Psoas muscle (tissue), 7 donors: ENCODE measurements at regions not wholly inside any gene's neighbourhood (a gene's known extent, or its start where the extent isn't known, plus 50 kb on each side); places are given as distances from the start of the nearest gene placed in this dataset.

Source experiments
- ATAC-seq, 4 donors: fragments of 200-7000 bp; cut with Tn5 transposase; one replicate each; pipeline ENCODE4 v1.9.1; 2020; ENCODE audit warnings: moderate library complexity in 3 of 4, mild to moderate bottlenecking in 2 of 4
- DNase-seq, 2 donors: peaks; one replicate each; pipeline ENCODE4 v3.0.0-alpha.2; 2020
- H3K27ac ChIP-seq: fragments of 200-600 bp; one replicate; pipeline ENCODE4 v1.8.0; 2022
- H3K27me3 ChIP-seq, 3 donors: fragments of 200-600 bp in 1 of 3; one replicate each; pipeline versions ENCODE4 v1.6.1 to v1.8.0; 2013 to 2022; ENCODE audit warnings: low read length in 2 of 3, mild to moderate bottlenecking in 2 of 3, moderate library complexity in 1 of 3; ENCODE audit not compliant: insufficient read depth in 3 of 3
- H3K36me3 ChIP-seq, 2 donors: fragments of 200-600 bp in 1 of 2; one replicate each; pipeline versions ENCODE4 v1.6.1 to v1.8.0; 2013 to 2022; ENCODE audit warnings: low read depth in 1 of 2, mild to moderate bottlenecking in 1 of 2, moderate library complexity in 1 of 2; ENCODE audit not compliant: insufficient read depth in 1 of 2
- H3K4me1 ChIP-seq: fragments of 200-600 bp; one replicate; pipeline ENCODE4 v1.8.0; 2022
- H3K4me3 ChIP-seq: fragments of 200-600 bp; one replicate; pipeline ENCODE4 v1.8.0; 2022; ENCODE audit warnings: mild to moderate bottlenecking
- H3K9me3 ChIP-seq: fragments of 200-600 bp; one replicate; pipeline ENCODE4 v1.8.0; 2022
- WGBS, 3 donors: extraction: QIAGEN DNeasy Blood & Tissue Kit; methylation state at CpG; one replicate each; pipeline versions ENCODE4 v1.1.6 to v1.1.7; 2013; 5-methylcytosine and 5-hydroxymethylcytosine counted together
- intact Hi-C, 2 donors: fragments of 100-400 bp; cut with DNase I; formaldehyde crosslinking; loops; one replicate each; pipeline versions ENCODE4 v1.11.0 to v1.14.2; 2022
- TF ChIP-seq, protein P1 (sequence below): fragments of 200-600 bp; IDR thresholded peaks from one replicate; pipeline ENCODE4 v1.8.0; 2022; ENCODE audit warnings: antibody characterized with exemption
- donor health status: healthy with polysubstance abuse.
- donor health status: DM: no; HTN: no; CAD: no; lungs with moderate emphysema.
- donor health status: Bipolar disorder and iron deficiency.
- donor health status: healthy.
- donor health status: DM: yes; HTN: yes; CAD: no.
- donor health status: DM: no; HTN: no; CAD: no.
- donor health status: DM: yes; HTN: yes; CAD: no.

DNA sequence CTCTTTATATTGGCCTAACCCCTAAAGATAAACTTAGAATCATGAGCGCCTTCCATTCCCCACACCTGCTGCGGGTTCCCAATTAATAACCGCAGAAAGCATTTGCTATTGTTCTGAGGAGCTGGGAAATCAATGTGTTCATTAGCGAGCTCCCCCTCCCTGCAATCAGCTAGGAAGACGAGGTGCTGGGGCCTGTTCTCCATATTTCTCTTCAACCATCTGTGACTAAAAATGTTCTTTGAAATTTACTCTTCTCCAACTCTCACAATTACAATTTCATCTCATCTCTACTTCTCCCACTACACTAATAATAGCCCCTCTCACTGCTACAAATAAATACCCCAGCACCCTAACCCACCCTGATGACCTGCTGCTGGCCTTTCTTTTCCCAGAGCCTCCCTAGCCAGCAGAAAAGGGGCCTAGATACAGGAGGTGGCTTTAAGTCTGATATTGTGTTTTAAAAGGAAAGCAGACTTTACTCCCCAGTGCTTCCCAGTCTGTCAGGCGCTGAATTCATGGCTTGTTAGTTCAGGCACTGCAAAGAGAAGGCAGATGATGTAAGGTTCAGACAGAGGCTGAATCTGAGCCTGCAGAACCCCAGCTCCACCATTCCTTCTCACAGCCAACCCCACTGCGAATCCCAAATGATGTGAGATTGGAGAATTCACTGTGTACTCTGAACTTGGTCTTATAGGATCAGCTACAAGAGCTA is 477.5 kb upstream of the DAB1 start:
- 83 to 87% (median 85%) methylated on average over 7 of the region's 7 CpGs for WGBS, 3 donors

GRCh38 chr1:57898531-57898930 is 474.7 kb upstream of the DAB1 start:
- intact Hi-C loops, result no loop called here
- H3K27ac ChIP-seq, result no peak overlapping the region
- no peaks in the 10 kb centered on the region for H3K9me3 ChIP-seq
- no peaks in the 10 kb centered on the region for H3K27me3 ChIP-seq
- DNase-seq, result no peak
- no peak overlapping the region for H3K4me3 ChIP-seq
- TF ChIP-seq, protein P1, sequence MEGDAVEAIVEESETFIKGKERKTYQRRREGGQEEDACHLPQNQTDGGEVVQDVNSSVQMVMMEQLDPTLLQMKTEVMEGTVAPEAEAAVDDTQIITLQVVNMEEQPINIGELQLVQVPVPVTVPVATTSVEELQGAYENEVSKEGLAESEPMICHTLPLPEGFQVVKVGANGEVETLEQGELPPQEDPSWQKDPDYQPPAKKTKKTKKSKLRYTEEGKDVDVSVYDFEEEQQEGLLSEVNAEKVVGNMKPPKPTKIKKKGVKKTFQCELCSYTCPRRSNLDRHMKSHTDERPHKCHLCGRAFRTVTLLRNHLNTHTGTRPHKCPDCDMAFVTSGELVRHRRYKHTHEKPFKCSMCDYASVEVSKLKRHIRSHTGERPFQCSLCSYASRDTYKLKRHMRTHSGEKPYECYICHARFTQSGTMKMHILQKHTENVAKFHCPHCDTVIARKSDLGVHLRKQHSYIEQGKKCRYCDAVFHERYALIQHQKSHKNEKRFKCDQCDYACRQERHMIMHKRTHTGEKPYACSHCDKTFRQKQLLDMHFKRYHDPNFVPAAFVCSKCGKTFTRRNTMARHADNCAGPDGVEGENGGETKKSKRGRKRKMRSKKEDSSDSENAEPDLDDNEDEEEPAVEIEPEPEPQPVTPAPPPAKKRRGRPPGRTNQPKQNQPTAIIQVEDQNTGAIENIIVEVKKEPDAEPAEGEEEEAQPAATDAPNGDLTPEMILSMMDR, result no peak
- no peak for ATAC-seq
- no peaks in the 10 kb centered on the region for H3K36me3 ChIP-seq
- 83 to 95% (median 84%) methylated on average over 7 of the region's 7 CpGs for WGBS, 3 donors
- H3K4me1 ChIP-seq, result no peaks in the 10 kb centered on the region

More for the DNA sequence above, 477.5 kb upstream of the DAB1 start:
- H3K9me3 ChIP-seq, result no peaks in the 10 kb centered on the region
- H3K4me3 ChIP-seq, result no peak overlapping the region
- TF ChIP-seq, protein P1, result no peak
- no peaks in the 10 kb centered on the region for H3K27me3 ChIP-seq
- DNase-seq (no peak), ATAC-seq (no peak)
- H3K27ac ChIP-seq, result no peak overlapping the region
- intact Hi-C loops, result no loop called here
- H3K4me1 ChIP-seq, result no peaks in the 10 kb centered on the region
- H3K36me3 ChIP-seq, result no peaks in the 10 kb centered on the region

GRCh38 chr1:57897581-57897980 is 473.7 kb upstream of the DAB1 start:
- DNase-seq (no peak), ATAC-seq (no peak)
- intact Hi-C loops, result no loop called here
- Histone ChIP-seq H3K9me3 (no peaks in the 10 kb centered on the region), H3K27me3 (no peaks in the 10 kb centered on the region), H3K27ac (no peak overlapping the region), H3K4me1 (no peaks in the 10 kb centered on the region), H3K4me3 (no peak overlapping the region), H3K36me3 (no peaks in the 10 kb centered on the region)
- 38 to 57% (median 52%) methylated on average over 3 of the region's 3 CpGs for WGBS, 3 donors
- TF ChIP-seq, protein P1, result no peak

- intact Hi-C loops, result no loop called here
- 57 to 61% (median 57%) methylated on average over 3 of the region's 3 CpGs for WGBS, 3 donors
- H3K36me3 ChIP-seq, result no peaks in the 10 kb centered on the region
- H3K27me3 ChIP-seq, result peaks cover 0 to 2% (median 0%) of the 10 kb centered on the region in 3 donors
- no peaks in the 10 kb centered on the region for H3K9me3 ChIP-seq
- no peak overlapping the region for H3K4me3 ChIP-seq
- TF ChIP-seq, protein P1, result no peak
- ATAC-seq (no peak), DNase-seq (no peak)
- H3K27ac ChIP-seq, result no peak overlapping the region
- no peaks in the 10 kb centered on the region for H3K4me1 ChIP-seq
Observed at GRCh38 chr1:57894315-57894714, 470.5 kb upstream of the DAB1 start.
